ENCODE measurements at regions not wholly inside any gene's neighbourhood (a gene's known extent, or its start where the extent isn't known, plus 50 kb on each side); places are given as distances from the start of the nearest gene placed in this dataset.
"Not testable (repeated sequence)": the region's sequence is repeated elsewhere in the genome, so short reads cannot be mapped to it uniquely, and the experiment has no call there.

GRCh38 chr4:75235359-75235951 lies 278.7 kb downstream of the RCHY1 start:
- no peak overlapping the region for H3K9ac ChIP-seq (ENCODE audit: low read depth, low read length)
- peaks cover 10% of the 10 kb centered on the region; the same call in 1 of the 2 replicates for H3K9me3 ChIP-seq (ENCODE audit: insufficient read depth, low read depth, low read length)
- no peaks in the 10 kb centered on the region for H3K27me3 ChIP-seq (ENCODE audit: insufficient read depth, low read length)
- H3K27ac ChIP-seq (ENCODE audit: low read depth, low read length), result no peak overlapping the region
- no peak overlapping the region for H3K4me3 ChIP-seq (ENCODE audit: low read length)
- H3K36me3 ChIP-seq (ENCODE audit: insufficient read depth, low read length), result no peaks in the 10 kb centered on the region
- peaks cover 4% of the 10 kb centered on the region; the same call in 1 of the 2 replicates for H3K4me1 ChIP-seq (ENCODE audit: insufficient read depth, low read length)

DNA sequence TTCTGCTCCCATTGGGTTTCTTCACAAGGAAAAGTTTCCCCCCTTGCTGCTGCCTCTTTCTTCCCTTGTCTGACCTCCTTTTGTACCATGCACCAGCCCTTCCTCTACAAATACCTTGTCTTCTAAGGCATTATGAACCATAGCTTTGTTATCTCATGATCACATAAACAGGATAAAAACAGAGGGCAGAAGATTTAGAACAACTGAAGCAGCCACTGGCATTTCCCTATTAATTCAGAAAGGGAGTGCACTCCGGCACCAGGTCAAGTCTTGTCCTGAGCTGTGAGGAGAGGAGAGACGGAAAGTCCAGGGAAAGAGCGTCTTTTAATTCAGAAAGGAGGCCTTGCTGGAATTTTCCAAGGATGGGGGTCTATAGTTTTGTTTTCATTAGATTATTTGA lies 281.7 kb downstream of the RCHY1 start:
- H3K27me3 ChIP-seq (ENCODE audit: insufficient read depth, low read length), result no peaks in the 10 kb centered on the region
- H3K4me1 ChIP-seq (ENCODE audit: insufficient read depth, low read length), result peaks cover 9% of the 10 kb centered on the region; the same call in 1 of the 2 replicates
- H3K27ac ChIP-seq (ENCODE audit: low read depth, low read length), result no peak overlapping the region
- WGBS, result 62% methylated on average over 3 of the region's 3 CpGs
- H3K9ac ChIP-seq (ENCODE audit: low read depth, low read length), result no peak overlapping the region
- H3K4me3 ChIP-seq (ENCODE audit: low read length), result no peak overlapping the region
- H3K36me3 ChIP-seq (ENCODE audit: insufficient read depth, low read length), result no peaks in the 10 kb centered on the region
- 0 out of 2 replicates have a peak, but pooled peaks cover under 1% of the 10 kb centered on the region for H3K9me3 ChIP-seq (ENCODE audit: insufficient read depth, low read depth, low read length)

DNA sequence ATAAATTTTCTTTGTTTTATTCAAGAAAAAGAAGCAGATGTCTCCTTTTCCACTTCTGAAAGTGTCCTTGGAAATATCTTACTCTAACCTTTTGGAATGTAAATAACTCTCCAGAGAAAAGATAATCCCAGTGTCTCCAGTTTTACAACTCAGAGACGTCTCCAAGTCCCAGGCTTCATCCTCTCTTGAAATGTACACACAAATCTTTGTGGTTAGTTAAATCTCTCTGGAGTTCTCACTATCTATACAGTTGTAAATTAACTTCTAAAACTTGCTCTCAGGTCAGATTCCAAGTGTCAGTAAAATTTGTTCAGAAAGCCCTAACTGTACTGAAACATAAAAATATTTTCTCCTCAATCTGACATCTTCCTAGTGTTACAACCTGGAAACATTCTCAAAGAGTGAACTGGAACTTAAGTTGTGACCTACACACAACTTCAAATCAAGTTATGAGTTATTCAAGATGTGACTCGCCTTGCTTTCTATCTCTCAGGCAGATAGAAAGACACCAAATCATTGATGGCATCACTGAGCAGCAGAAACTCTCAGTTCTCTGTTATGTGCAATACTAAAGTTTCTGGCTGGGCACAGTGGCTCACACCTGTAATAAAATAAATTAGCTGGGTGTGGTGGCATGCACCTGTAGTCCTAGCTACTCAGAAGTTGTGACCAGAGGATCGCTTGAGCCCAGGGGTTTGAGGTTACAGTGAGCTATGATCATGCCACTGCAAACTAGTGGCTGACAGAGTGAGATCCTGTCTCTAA lies 284.2 kb downstream of the RCHY1 start:
- H3K27me3 ChIP-seq (ENCODE audit: insufficient read depth, low read length), result no peaks in the 10 kb centered on the region
- H3K36me3 ChIP-seq (ENCODE audit: insufficient read depth, low read length), result no peaks in the 10 kb centered on the region
- 0 out of 2 replicates have a peak, but pooled peaks cover 3% of the 10 kb centered on the region for H3K9me3 ChIP-seq (ENCODE audit: insufficient read depth, low read depth, low read length)
- no peak overlapping the region for H3K9ac ChIP-seq (ENCODE audit: low read depth, low read length)
- H3K4me3 ChIP-seq (ENCODE audit: low read length), result no peak overlapping the region
- peaks cover 9% of the 10 kb centered on the region; the same call in 1 of the 2 replicates for H3K4me1 ChIP-seq (ENCODE audit: insufficient read depth, low read length)
- WGBS, result 94% methylated on average over 3 of the region's 3 CpGs
- no peak overlapping the region for H3K27ac ChIP-seq (ENCODE audit: low read depth, low read length)

DNA sequence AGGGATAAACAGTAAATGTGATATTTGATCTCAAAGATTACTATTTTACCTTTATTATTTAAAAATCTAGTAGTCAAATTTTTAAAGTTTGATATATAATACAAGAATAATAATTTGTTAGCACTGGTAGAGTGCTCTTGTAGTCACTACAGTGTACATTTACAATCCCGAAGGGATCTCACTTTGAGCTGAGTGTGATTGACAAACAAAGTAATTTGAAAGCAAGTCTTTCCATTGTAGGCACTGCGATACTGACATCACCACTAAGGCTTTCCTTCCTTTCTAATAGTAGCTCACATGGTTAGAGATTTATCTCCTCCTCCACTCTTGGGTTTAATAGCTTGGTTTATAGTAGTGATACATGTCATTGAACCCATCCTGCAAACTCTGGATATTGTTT lies 280.6 kb downstream of the PARM1 start:
- Histone ChIP-seq H3K9me3 (ENCODE audit: insufficient read depth, low read depth, low read length) (no peaks in the 10 kb centered on the region), H3K4me1 (ENCODE audit: insufficient read depth, low read length) (no peaks in the 10 kb centered on the region), H3K36me3 (ENCODE audit: insufficient read depth, low read length) (no peaks in the 10 kb centered on the region), H3K27ac (ENCODE audit: low read depth, low read length) (no peak overlapping the region), H3K27me3 (ENCODE audit: insufficient read depth, low read length) (no peaks in the 10 kb centered on the region), H3K4me3 (ENCODE audit: low read length) (no peak overlapping the region), H3K9ac (ENCODE audit: low read depth, low read length) (no peak overlapping the region)
- 100% methylated on average over 2 of the region's 2 CpGs for WGBS

DNA sequence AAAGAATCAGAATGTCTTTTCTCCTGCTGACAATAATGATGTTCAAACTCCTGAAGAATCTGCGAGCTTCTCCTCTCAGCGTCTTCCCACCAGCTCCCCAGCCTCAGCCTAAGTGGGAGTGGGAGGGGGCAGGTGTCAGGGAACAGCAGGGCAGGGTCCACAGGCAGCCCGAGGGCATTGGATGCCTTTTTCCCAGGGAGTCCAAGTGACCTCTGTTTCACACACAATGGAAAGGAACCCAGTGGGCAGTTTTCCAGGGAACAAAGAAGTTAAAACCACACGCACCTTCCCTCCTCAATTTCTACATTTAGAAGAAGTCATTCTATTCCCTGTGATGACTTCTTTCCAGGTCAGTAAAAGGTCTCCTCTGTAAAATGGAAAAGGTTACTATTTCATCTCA lies 278.5 kb downstream of the PARM1 start:
- H3K27ac ChIP-seq (ENCODE audit: low read depth, low read length), result no peak overlapping the region
- H3K36me3 ChIP-seq (ENCODE audit: insufficient read depth, low read length), result no peaks in the 10 kb centered on the region
- no peak overlapping the region for H3K4me3 ChIP-seq (ENCODE audit: low read length)
- 85% methylated on average over 4 of the region's 4 CpGs for WGBS
- H3K9ac ChIP-seq (ENCODE audit: low read depth, low read length), result no peak overlapping the region
- H3K9me3 ChIP-seq (ENCODE audit: insufficient read depth, low read depth, low read length), result no peaks in the 10 kb centered on the region
- no peaks in the 10 kb centered on the region for H3K27me3 ChIP-seq (ENCODE audit: insufficient read depth, low read length)
- no peaks in the 10 kb centered on the region for H3K4me1 ChIP-seq (ENCODE audit: insufficient read depth, low read length)

- H3K27ac ChIP-seq (ENCODE audit: low read depth, low read length), result no peak overlapping the region
- H3K36me3 ChIP-seq (ENCODE audit: insufficient read depth, low read length), result no peaks in the 10 kb centered on the region
- WGBS, result 92% methylated on average over 1 of the region's 1 CpG
- H3K9me3 ChIP-seq (ENCODE audit: insufficient read depth, low read depth, low read length), result no peaks in the 10 kb centered on the region
- no peaks in the 10 kb centered on the region for H3K27me3 ChIP-seq (ENCODE audit: insufficient read depth, low read length)
- no peak overlapping the region for H3K9ac ChIP-seq (ENCODE audit: low read depth, low read length)
- H3K4me3 ChIP-seq (ENCODE audit: low read length), result no peak overlapping the region
- no peaks in the 10 kb centered on the region for H3K4me1 ChIP-seq (ENCODE audit: insufficient read depth, low read length)
Measured at GRCh38 chr4:75207902-75208301, 275.0 kb downstream of the PARM1 start.

DNA sequence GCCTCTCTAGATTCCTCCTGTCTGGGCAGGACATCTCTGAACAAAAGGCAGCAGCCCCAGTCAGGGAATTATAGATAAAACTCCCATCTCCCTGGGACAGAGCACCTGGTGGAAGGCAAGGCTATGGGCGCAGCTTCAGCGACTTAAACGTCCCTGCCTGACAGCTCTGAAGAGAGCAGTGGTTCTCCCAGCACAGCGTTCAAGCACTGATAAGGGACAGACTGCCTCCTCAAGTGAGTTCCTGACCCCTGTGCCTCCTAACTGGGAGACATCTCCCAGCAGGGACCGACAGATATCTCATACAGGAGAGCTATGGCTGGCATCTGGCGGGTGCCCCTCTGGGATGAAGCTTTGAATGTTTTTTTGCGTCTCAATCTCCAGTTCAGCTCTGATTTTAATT lies 262.2 kb downstream of the PARM1 start:
- no peaks in the 10 kb centered on the region for H3K9me3 ChIP-seq (ENCODE audit: insufficient read depth, low read depth, low read length)
- no peaks in the 10 kb centered on the region for H3K36me3 ChIP-seq (ENCODE audit: insufficient read depth, low read length)
- H3K4me3 ChIP-seq (ENCODE audit: low read length), result no peak overlapping the region
- no peak overlapping the region for H3K9ac ChIP-seq (ENCODE audit: low read depth, low read length)
- H3K4me1 ChIP-seq (ENCODE audit: insufficient read depth, low read length), result no peaks in the 10 kb centered on the region
- WGBS, result 78% methylated on average over 7 of the region's 7 CpGs
- H3K27me3 ChIP-seq (ENCODE audit: insufficient read depth, low read length), result no peaks in the 10 kb centered on the region
- no peak overlapping the region for H3K27ac ChIP-seq (ENCODE audit: low read depth, low read length)

GRCh38 chr4:75194180-75194579 lies 261.3 kb downstream of the PARM1 start:
- 96% methylated on average over 8 of the region's 8 CpGs for WGBS
- Histone ChIP-seq H3K4me3 (ENCODE audit: low read length) (no peak overlapping the region), H3K9me3 (ENCODE audit: insufficient read depth, low read depth, low read length) (no peaks in the 10 kb centered on the region), H3K4me1 (ENCODE audit: insufficient read depth, low read length) (no peaks in the 10 kb centered on the region), H3K36me3 (ENCODE audit: insufficient read depth, low read length) (no peaks in the 10 kb centered on the region), H3K27me3 (ENCODE audit: insufficient read depth, low read length) (no peaks in the 10 kb centered on the region), H3K9ac (ENCODE audit: low read depth, low read length) (no peak overlapping the region), H3K27ac (ENCODE audit: low read depth, low read length) (no peak overlapping the region)

- not testable (repeated sequence) for H3K9ac ChIP-seq (ENCODE audit: low read depth, low read length); H3K4me1 ChIP-seq (ENCODE audit: insufficient read depth, low read length); H3K4me3 ChIP-seq (ENCODE audit: low read length); H3K27me3 ChIP-seq (ENCODE audit: insufficient read depth, low read length); H3K9me3 ChIP-seq (ENCODE audit: insufficient read depth, low read depth, low read length); H3K36me3 ChIP-seq (ENCODE audit: insufficient read depth, low read length); H3K27ac ChIP-seq (ENCODE audit: low read depth, low read length)
- 78% methylated on average over 2 of the region's 2 CpGs for WGBS
Measured at GRCh38 chr4:75192182-75192581, 259.3 kb downstream of the PARM1 start.

DNA sequence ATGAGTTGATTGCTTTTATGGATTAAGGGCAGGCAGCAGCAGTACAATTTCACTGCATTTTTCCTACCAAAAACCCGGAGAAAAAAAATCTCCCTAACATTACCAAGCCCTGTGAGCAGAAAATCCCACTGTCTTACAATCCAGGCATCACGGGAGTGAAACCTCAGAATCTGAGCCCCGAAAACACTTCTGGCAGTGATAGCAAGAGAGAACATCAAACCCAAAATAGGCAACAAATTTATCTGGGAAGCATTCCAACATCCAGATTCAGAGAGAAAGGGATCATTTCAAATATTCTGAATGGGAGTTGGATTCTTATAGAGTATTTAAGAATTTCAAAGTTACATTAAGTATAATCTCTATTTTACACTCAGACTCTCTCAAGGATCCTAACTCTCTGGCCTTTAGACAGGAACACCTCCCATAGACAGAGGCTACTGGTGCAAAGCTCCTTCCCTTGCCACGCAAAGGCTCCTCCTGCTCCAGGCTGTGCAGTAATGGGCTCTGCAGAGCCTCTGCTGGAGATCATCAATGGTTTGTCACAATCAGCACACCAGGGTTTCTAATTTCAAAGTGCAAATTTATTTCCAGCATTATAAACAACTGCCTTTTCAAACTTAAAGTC lies 256.9 kb downstream of the PARM1 start:
- H3K9ac ChIP-seq (ENCODE audit: low read depth, low read length), result no peak overlapping the region
- whole genome bisulfite sequencing, result 87% methylated on average over 4 of the region's 4 CpGs
- no peak overlapping the region for H3K4me3 ChIP-seq (ENCODE audit: low read length)
- H3K27ac ChIP-seq (ENCODE audit: low read depth, low read length), result no peak overlapping the region
- no peaks in the 10 kb centered on the region for H3K36me3 ChIP-seq (ENCODE audit: insufficient read depth, low read length)
- no peaks in the 10 kb centered on the region for H3K9me3 ChIP-seq (ENCODE audit: insufficient read depth, low read depth, low read length)
- no peaks in the 10 kb centered on the region for H3K27me3 ChIP-seq (ENCODE audit: insufficient read depth, low read length)
- no peaks in the 10 kb centered on the region for H3K4me1 ChIP-seq (ENCODE audit: insufficient read depth, low read length)

Data from HUES64 (cell line).